HG03097 (cell line): ENCODE measurements at regions not wholly inside any gene's neighbourhood (a gene's known extent, or its start where the extent isn't known, plus 50 kb on each side); places are given as distances from the start of the nearest gene placed in this dataset.

Source experiments
- ATAC-seq: cut with Tn5 transposase; IDR thresholded peaks from one replicate; pipeline ENCODE4 v1.9.1; 2021; ENCODE audit not compliant: unreplicated experiment, low FRiP score

GRCh38 chr11:32039149-32039548 lies 51.7 kb upstream of the RCN1 start:
- no peak for ATAC-seq

DNA sequence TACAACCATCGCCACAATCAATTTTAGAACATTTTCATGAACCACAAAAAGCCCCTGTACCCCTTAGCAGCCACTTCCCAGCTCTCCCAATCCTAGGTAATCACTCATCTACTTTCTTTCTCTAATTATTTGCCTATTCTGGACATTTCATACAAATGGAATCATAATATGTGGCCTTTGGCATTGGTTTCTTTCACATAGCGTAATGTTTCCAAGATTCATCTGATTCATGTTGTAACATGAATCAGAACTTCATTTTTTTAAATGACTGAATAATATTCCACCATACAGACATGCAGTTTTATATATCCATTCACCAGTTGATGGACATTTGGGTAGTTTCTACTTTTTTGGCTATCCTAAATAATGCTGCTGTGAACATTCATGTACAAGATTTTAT lies 56.2 kb upstream of the RCN1 start:
- no peak for ATAC-seq

GRCh38 chr11:32034149-32034548 lies 56.7 kb upstream of the RCN1 start:
- ATAC-seq: no peak

DNA sequence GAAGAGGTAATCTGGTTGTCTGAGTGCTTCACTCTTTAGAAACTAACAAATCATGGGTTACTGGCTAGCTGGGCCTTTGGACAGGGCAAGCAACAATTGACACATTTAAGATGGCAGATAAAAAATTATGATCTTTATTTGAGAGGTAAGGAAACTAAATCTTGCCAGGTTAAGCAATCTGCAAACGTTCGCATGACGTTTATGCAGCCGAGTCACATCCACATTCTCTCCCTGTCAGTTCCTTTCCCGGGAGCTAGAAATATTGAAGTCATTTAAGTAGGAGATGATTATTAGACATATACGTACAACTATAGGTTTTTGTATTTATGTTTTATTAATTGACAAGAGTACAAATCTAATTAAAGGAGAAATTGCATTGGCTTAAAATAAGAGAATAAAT lies 57.4 kb upstream of the RCN1 start:
- no peak for ATAC-seq

DNA sequence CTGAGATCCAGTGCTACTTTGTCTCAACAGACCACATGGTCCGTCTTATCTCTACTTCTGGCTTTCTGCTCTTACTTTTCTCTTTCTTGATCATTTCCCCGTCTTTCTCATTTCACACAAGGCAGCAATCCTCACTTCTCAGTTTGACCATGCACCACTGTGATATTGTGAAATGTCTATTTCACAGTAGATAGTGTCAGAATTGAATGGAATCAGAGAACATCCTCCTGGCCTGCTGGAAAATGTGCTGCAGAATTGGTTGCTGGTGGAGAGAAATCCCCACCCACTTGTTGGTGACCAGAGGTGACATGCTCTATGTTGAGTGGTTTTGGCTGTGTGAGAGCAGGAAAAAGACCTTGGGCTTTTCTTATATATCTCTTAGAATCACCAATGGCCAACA lies 57.8 kb upstream of the RCN1 start:
- ATAC-seq: no peak

GRCh38 chr11:32032478-32032877 lies 58.4 kb upstream of the RCN1 start:
- no peak for ATAC-seq

DNA sequence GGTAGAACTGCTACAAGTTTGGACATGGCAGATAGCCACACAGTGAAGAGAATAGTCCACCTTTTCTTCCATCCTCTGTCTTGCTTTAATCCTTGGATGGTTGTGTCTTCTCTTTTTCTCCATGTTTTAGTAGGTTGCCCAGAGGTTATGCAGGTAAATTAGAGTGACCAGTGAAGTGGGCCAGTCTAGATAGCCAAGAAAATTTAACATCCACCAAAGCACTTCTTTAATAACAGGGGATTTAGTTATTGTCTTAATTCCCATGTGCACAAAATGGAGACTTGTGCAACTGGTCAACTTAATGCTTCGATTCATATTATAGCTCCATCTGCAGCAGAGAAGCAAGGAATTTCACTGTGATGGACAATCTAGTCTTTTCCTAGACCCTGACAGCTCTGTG lies 58.8 kb upstream of the RCN1 start:
- ATAC-seq: no peak

- ATAC-seq: no peak
Observed at GRCh38 chr11:32030875-32031503, 59.9 kb upstream of the RCN1 start.

DNA sequence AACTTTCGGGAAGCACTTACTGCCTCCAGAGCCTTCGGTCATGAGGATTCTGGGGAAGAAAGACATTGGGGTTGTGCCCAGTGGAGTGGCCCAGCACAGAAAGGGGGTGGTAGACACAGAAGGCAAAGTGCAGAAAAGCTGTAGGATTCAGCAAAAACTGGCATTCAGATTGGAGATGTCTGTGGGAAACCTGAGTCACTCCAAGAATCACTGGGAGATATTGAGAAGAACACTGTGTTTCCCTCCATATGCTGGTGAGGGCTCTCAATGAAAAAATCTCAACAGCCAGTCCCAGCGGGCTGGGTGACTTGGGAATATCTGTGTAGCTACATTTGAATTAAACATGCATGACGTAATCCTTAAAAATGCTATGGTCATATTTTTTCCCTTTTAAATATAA lies 61.2 kb upstream of the RCN1 start:
- no peak for ATAC-seq

DNA sequence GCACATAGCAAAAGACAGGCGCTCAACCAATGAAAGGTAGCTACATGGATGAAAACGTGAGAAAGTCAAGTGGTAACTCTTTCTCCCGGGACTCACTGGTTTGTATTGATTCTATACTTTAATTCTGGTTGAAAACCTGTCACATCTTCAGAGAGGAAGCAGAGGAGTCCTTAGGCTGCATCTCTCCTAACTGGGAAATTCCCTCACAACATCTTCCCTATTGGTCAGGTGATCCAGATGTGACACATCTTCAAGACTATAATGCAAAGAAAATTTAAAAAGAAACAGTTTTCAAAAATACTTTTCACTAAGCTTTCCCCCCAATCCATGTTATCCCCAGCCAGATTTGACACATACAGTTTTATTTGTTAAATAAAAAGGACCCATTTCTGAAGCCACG lies 62.7 kb upstream of the RCN1 start:
- ATAC-seq: no peak

DNA sequence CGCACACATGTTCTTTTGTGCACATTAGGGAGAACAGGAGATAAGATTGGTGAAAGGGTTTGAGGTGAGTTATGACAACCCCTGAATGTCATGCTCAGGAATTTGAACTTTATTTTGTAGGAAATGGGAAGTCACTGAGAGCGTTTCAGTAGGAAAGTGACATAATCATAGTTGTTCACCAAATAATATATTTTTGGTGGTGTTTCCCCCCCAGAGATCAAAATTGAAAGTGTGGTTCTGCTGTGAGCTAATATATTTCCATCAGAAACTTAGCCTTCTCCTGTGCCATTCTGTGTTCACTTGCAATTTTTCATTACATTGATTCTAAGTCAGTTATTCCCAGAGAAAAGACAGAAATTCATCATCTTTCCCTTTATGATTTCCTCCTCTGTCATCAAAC lies 64.1 kb upstream of the RCN1 start:
- ATAC-seq: no peak

DNA sequence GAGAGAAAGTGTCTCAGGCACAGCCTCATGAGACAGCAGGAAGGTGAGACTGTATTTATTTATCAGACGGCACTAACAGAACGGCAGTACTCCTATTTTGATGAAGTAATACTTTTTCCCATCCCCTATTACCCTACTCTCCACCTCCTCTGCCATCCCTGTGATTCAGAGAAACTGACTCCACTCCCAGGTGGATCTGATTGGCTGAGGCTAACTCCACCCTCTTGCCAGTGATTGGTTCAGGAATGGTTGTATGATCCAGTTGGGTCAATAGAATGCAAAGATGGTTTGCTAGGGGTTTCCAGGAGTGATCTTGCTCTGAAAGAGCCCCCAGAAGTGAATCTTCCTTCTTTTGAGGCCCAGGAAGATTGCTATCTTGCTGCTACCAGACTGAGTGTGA lies 65.9 kb upstream of the RCN1 start:
- ATAC-seq: no peak

DNA sequence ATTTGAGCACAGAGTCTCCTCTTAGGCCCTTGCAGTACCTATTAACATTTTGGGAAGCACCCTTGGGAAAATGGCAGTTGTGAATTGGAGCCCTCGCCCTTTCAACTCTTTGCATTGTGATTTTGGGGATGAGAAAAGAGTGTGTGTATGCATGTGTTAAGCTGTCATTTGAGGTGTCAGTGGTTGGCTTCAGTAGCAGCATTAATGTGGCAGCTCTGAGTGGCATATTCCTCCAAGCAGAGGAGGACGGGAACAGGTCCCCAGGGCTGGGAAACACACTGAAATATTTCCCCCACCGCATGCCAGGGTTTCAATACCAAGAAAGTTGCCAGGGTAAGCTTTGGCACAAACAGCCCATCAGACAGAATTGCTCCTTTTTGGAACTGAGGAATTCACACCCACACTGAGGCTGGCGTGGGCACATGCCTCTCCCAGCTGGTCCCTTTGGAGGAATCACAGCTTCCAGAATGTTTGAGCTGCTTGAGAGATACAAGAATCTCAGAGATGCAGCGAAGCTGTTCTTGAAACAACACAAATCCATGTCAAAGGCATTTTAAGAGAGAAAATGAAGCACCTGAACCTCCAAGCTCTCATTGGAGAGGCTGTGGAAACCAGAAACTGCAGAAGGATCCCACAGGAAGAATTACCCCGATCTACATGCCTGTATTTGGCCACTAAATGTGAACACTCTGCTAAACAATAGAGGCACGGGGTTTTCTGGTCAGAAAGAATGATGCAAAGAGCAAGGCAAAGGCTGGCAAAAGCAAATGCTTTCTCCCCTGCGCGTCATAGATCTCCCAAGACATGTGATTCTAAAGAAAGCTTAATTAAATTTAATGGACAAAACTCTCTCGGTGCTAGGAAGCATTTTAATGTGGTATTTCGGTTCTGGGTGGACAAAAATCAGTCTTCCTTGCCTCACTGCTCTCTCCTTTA lies 67.2 kb upstream of the RCN1 start:
- no peak for ATAC-seq

DNA sequence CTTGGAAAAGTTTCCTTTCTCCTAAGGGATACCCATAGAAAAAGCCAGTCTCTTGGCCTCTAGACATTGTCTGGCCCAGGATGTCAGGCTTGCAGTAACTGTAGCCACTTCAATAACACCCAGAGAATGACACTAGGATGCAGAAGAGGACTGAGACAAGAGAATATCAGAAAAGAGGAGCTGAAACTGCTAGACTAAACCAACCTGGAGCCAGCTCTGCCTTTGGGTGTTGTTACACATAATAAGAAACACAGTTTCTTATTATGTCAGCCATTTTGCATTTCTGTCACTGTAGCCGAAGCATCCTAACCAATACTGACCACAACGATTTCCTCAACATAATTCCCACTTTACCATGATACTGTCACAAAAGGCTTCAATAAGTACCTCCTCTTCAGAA lies 72.2 kb upstream of the RCN1 start:
- ATAC-seq: no peak

GRCh38 chr11:32016111-32016510 lies 74.8 kb upstream of the RCN1 start:
- ATAC-seq: no peak

DNA sequence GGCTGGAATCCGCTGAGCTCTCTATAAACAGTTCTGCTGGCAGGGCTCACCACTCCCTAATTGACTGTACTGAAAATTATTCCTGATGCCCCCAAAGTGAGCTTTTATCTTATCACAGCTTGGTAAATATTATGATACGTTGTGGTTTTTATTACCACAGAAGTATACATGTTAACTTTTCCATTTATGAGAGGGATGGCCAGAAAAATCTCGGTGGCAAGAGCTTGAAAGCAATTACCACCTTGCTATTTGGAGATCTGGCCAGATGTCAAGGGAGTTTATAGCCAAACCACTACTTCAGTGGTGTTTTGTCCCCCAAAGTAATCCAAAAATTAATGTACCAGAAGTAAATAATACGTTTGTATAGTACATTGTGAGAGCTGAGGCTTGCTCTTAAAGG lies 75.4 kb upstream of the RCN1 start:
- no peak for ATAC-seq

DNA sequence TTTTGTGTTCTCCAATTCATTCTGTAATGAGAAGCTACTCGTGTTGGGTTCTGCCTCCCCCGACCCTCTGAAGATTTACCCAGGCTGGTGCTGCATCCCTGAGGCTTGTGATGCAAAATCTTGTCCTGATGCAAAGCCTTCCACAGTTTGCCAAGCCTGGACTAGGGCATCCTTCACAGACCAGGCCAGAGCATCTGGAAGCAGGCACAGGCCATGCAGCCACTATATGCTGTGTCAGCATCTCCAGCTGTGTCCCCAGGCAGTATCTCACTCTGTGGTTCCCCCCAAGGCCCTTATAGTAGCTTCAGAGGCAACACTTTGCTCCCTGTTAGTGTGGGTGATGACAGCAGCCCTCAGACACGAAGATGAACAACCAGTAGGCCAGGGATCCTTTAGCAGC lies 77.3 kb upstream of the RCN1 start:
- no peak for ATAC-seq

GRCh38 chr11:32012049-32012448 lies 78.8 kb upstream of the RCN1 start:
- no peak for ATAC-seq

GRCh38 chr11:32008880-32009551 lies 81.9 kb upstream of the RCN1 start:
- ATAC-seq: no peak

DNA sequence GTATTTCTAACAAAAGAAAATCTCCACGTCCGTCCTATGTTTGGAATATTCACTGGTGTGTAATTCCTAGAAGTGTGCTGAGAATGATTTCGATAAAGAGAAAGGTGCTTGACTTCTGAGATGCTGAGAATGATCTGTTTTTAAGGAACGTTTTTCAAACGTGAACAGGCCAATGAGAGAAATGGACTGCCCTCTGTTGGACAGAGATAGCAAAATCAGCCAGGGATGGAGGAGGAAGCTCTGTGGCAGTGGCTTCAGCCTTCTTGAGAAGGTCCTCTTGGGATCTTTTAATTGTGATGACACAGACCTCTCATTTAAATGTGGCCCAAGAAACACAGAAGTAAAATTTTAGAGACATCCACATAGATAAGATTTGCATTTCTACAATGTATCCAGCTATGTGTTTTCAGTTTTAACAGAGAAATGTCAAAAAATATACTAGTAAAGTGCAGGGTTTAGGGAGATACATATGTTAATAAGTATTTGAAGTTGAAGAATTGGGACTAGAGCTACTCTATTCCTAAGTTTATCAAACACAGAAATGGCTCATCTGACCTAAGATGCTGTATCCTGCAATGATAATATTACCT lies 84.0 kb upstream of the RCN1 start:
- no peak for ATAC-seq

GRCh38 chr11:32005786-32006416 lies 85.0 kb upstream of the RCN1 start:
- no peak for ATAC-seq
